Mesothelial cell of epicardium (in vitro differentiated cells): ENCODE measurements at regions not wholly inside any gene's neighbourhood (a gene's known extent, or its start where the extent isn't known, plus 50 kb on each side); places are given as distances from the start of the nearest gene placed in this dataset.
"Not testable (repeated sequence)": the region's sequence is repeated elsewhere in the genome, so short reads cannot be mapped to it uniquely, and the experiment has no call there.

Experiments
- DNase-seq, 2 experiments: peaks; one replicate each; pipeline ENCODE4 v3.0.0; 2021; ENCODE audit warnings: low spot score in 2 of 2; ENCODE audit not compliant: unreplicated experiment in 2 of 2
- H3K27ac Mint-ChIP-seq: 2 replicates; pipeline ENCODE4 v1.8.0; 2021; ENCODE audit warnings: mixed read lengths
- H3K27me3 Mint-ChIP-seq: 2 replicates; pipeline ENCODE4 v1.8.0; 2021; ENCODE audit warnings: low read depth, mixed read lengths
- H3K36me3 Mint-ChIP-seq: 2 replicates; pipeline ENCODE4 v1.8.0; 2021; ENCODE audit warnings: mixed read lengths
- H3K4me1 Mint-ChIP-seq: 2 replicates; pipeline ENCODE4 v1.8.0; 2021; ENCODE audit warnings: mixed read lengths
- H3K4me3 Mint-ChIP-seq: 2 replicates; pipeline ENCODE4 v1.8.0; 2021; ENCODE audit warnings: mild to moderate bottlenecking, moderate library complexity, mixed read lengths
- H3K9me3 Mint-ChIP-seq: 2 replicates; pipeline ENCODE4 v1.8.0; 2021; ENCODE audit warnings: mixed read lengths
- CTCF ChIP-seq: fragments of 200-600 bp; sonication (generic); IDR thresholded peaks from one replicate; pipeline ENCODE4 v1.5.0; 2021; ENCODE audit warnings: antibody characterized with exemption; ENCODE audit not compliant: unreplicated experiment

DNA sequence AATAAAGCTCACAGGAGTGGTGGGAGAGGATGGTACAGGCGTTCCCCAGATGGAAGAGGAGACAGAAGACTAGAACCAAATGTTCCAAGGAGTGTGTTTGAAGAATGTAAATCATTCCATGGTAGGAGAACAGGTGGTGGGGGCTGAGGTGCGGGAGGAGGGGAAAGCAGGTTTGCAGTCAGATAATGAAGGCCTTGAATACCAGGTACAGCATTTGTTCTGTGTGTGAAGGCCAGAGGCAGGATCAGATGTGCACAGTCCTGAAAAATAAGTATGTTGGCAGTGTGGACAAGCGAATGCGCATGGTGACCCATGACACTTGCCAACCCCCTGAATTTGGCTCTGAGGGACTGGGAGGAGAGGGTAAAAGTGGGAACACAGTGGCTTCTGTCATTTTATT, 59.9 kb upstream of the ALDH1B1 start:
- Mint-ChIP-seq H3K9me3 (no peaks in the 10 kb centered on the region), H3K36me3 (no peaks in the 10 kb centered on the region), H3K27me3 (peaks cover 4% of the 10 kb centered on the region), H3K27ac (no peak overlapping the region), H3K4me3 (no peak overlapping the region), H3K4me1 (peaks cover 5% of the 10 kb centered on the region)
- TF ChIP-seq CTCF = no peak
- no peak for DNase-seq

GRCh38 chr9:38331141-38331540, 61.4 kb upstream of the ALDH1B1 start:
- DNase-seq = no peak
- no peak for TF ChIP-seq CTCF
- Mint-ChIP-seq H3K4me1 (no peaks in the 10 kb centered on the region), H3K9me3 (no peaks in the 10 kb centered on the region), H3K4me3 (no peak overlapping the region), H3K27me3 (no peaks in the 10 kb centered on the region), H3K27ac (no peak overlapping the region), H3K36me3 (no peaks in the 10 kb centered on the region)

- Mint-ChIP-seq H3K27me3 (no peaks in the 10 kb centered on the region), H3K36me3 (no peaks in the 10 kb centered on the region), H3K4me1 (no peaks in the 10 kb centered on the region), H3K27ac (no peak overlapping the region), H3K4me3 (no peak overlapping the region), H3K9me3 (no peaks in the 10 kb centered on the region)
- DNase-seq = no peak
- no peak for TF ChIP-seq CTCF
Measured at GRCh38 chr9:38329968-38330367, 62.5 kb upstream of the ALDH1B1 start.

GRCh38 chr9:38328765-38329164, 63.7 kb upstream of the ALDH1B1 start:
- no peak overlapping the region for H3K4me3 Mint-ChIP-seq

DNA sequence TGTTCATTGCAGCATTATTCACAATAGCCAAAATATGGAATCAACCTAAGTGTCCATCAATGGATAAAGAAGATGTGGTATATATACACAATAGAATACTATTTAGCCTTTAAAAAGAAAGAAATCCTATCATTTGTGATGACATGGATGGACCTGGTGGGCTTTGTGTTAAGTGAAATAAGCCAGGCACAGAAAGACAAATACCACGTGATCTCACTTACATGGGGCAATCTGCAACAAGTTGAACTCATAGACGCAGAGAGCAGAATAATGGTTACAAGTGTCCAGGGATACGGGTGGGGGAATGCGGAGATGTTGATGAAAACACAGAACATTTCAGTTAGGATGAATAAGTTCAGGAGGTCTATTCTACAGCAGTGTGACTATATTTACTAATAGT, 66.4 kb upstream of the ALDH1B1 start:
- H3K27me3 Mint-ChIP-seq = no peaks in the 10 kb centered on the region

More at GRCh38 chr9:38328765-38329164, 63.7 kb upstream of the ALDH1B1 start:
- Mint-ChIP-seq H3K27me3 (no peaks in the 10 kb centered on the region), H3K9me3 (no peaks in the 10 kb centered on the region), H3K36me3 (no peaks in the 10 kb centered on the region), H3K4me1 (no peaks in the 10 kb centered on the region), H3K27ac (no peak overlapping the region)
- TF ChIP-seq CTCF = no peak
- DNase-seq = no peak

DNA sequence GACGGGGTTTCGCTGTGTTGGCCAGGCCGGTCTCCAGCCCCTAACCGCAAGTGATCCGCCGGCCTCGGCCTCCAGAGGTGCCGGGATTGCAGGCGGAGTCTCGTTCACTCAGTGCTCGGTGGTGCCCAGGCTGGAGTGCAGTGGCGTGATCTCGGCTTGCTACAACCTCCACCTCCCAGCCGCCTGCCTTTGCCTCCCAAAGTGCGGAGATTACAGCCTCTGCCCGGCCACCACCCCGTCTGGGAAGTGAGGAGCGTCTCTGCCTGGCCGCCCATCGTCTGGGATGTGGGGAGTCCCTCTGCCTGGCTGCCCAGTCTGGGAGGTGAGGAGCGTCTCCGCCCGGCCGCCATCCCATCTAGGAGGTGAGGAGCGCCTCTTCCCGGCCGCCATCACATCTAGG, 68.3 kb upstream of the ALDH1B1 start:
- DNase-seq, H3K27ac Mint-ChIP-seq, H3K4me3 Mint-ChIP-seq, H3K4me1 Mint-ChIP-seq, H3K9me3 Mint-ChIP-seq, H3K27me3 Mint-ChIP-seq, H3K36me3 Mint-ChIP-seq: not testable (repeated sequence)

More for the DNA sequence above, 66.4 kb upstream of the ALDH1B1 start:
- Mint-ChIP-seq H3K36me3 (no peaks in the 10 kb centered on the region), H3K9me3 (no peaks in the 10 kb centered on the region), H3K27ac (no peak overlapping the region), H3K4me1 (no peaks in the 10 kb centered on the region), H3K4me3 (no peak overlapping the region)
- DNase-seq = no peak
- TF ChIP-seq CTCF = no peak
